Ishikawa (cell line): ENCODE measurements at regions not wholly inside any gene's neighbourhood (a gene's known extent, or its start where the extent isn't known, plus 50 kb on each side); places are given as distances from the start of the nearest gene placed in this dataset.

Experiments used
- CEBPB ChIP-seq: IDR thresholded peaks from 2 replicates; pipeline ENCODE4 v1.6.1; 2012
- CREB1 ChIP-seq: IDR thresholded peaks from 2 replicates; pipeline ENCODE4 v1.6.1; 2012; ENCODE audit warnings: low read depth
- EGR1 ChIP-seq: IDR thresholded peaks from 2 replicates; pipeline ENCODE4 v1.6.1; 2012
- EP300 ChIP-seq: IDR thresholded peaks from 2 replicates; pipeline ENCODE4 v1.6.1; 2012; ENCODE audit warnings: borderline replicate concordance
- MAX ChIP-seq: IDR thresholded peaks from 2 replicates; pipeline ENCODE4 v1.6.1; 2012
- NFIC ChIP-seq: IDR thresholded peaks from 2 replicates; pipeline ENCODE4 v1.6.1; 2012
- RAD21 ChIP-seq: IDR thresholded peaks from 2 replicates; pipeline ENCODE4 v1.6.1; 2012; ENCODE audit warnings: low read depth
- REST ChIP-seq: IDR thresholded peaks from 2 replicates; pipeline ENCODE4 v1.6.1; 2012; ENCODE audit warnings: low read depth, mild to moderate bottlenecking
- TAF1 ChIP-seq: IDR thresholded peaks from 2 replicates; pipeline ENCODE4 v1.6.1; 2012; ENCODE audit warnings: low read depth, mild to moderate bottlenecking
- TEAD4 ChIP-seq: IDR thresholded peaks from 2 replicates; pipeline ENCODE4 v1.6.1; 2012
- USF1 ChIP-seq: IDR thresholded peaks from 2 replicates; pipeline ENCODE4 v1.6.1; 2012
- YY1 ChIP-seq: IDR thresholded peaks from 2 replicates; pipeline ENCODE4 v1.6.1; 2012; ENCODE audit warnings: low read depth

- TF ChIP-seq TAF1 (no peak), EP300 (no peak), NFIC (no peak), REST (no peak), CEBPB (no peak), EGR1 (no peak), USF1 (no peak), YY1 (no peak), TEAD4 (no peak), MAX (no peak), RAD21 (no peak), CREB1 (no peak)
Observed at GRCh38 chr2:217694291-217694690, 308.5 kb downstream of the TNS1 start.
